ENCODE measurements at regions not wholly inside any gene's neighbourhood (a gene's known extent, or its start where the extent isn't known, plus 50 kb on each side); places are given as distances from the start of the nearest gene placed in this dataset.

DNA sequence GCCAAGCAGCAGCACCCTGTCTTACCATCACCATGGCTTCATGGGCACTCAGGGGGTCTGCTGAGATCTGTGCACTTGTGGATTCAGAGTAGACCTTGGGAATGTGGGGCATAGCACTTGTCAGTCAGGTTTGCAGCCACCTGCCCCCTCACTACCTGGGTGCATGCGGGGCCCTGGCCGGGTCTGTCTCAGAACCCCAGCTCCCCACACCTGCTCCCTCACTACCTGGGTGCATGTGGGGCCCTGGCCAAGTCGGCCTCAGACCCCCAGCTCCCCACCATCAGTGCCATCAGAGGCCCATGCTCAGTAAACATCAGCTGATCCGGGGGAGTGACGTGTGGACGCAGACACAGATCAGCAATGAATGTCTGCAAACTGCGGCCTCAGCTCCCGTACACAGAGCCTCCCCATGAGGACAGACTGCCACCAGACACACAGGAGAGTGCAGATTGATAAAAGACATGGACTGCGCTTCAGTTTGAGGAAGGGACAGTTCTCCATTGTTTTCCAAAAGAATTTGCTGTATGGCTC is 205.1 kb downstream of the GLI2 start:
- no peak for DNase-seq

DNA sequence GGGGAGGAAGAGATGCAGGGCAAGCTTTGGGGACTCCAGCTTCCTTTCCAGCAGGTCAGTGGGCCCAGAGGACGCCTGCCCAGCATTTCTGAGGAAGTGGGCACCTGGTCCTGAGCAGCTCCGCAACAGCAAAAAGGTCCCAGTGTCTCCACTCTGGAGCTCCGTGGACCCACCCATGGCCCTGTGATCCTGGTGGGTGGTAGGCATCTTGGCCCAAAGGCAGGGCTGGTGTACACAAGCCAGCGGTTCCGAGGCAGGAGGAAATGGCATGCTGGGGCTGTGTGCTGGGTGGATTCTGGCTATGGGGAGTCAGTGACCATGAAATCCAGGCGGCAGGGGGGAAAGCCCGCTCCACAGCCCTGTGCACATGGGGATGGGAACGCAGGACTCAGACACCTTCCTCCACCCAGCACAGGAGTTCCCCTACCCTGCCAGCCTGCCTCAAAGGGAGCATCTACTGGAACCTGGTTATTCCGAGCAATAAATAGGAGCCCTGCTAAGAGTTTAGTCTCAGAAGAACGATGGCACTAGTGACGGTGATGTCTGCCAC is 206.0 kb downstream of the GLI2 start:
- no peak for DNase-seq

DNA sequence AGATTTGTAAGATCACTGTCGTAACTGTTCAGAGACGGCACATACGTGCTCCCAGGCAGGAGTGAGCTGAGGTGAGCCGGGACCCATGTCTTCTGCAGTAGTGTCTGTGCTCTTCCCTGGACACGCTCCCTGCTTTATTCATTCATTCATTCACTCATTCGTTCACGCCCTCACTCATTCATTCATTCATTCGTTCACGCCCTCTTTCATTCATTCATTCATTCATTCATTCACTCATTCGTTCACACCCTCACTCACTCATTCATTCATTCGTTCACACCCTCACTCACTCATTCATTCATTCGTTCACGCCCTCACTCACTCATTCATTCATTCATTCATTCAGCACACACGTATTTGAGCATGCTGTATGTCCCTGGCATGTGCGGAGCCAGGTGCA is 207.0 kb downstream of the GLI2 start:
- no peak for DNase-seq

DNA sequence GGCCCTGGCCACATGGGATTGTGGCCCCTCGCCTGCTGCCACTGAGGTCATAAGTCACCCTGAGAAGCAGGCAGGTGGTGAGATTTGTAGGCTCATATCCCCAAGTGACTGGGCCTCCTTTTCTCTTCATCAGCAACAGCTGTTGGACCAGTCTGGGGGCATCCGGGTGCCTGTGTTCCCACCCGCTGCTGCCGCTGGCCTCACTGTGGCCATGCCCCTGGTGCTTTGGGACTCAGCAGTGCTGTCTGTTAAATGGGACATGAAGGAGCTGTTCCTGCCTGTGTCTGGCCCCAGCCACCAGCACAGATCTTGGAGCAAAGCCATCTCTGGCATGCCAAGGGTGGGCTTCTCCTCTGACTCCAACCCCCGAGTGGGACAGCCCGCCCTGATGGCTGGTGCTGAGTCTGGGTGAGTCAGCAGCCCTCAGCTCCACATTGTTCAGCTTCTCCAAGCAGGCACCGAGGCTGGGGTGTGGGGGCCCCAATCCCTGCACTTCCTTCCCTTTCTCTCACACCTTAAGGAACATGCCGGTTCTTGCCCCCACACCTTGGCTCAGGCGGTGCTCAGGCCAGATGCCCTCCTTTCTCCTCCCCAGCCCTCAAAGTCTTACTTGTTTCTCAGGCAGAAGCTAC is 207.9 kb downstream of the GLI2 start:
- DNase-seq = no peak

DNA sequence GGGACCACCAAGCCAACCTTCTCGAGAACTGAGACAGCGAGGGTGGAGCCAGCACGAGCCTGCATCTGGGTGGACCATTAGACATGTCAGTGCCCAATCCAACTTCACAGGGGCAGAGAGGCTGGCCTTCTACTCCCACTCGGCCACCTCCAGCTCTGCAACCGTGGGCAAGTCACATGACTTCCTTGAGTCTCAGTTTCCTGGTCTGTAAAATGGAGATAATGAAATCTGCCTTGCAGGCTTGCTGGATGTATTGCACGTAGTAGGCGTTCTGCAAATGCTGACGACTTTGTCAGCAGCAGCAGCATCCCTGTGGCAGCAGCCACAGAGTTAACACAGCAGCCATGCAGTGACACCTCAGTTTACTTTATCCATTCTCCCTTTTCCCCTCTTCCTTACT is 208.9 kb downstream of the GLI2 start:
- DNase-seq = no peak

DNA sequence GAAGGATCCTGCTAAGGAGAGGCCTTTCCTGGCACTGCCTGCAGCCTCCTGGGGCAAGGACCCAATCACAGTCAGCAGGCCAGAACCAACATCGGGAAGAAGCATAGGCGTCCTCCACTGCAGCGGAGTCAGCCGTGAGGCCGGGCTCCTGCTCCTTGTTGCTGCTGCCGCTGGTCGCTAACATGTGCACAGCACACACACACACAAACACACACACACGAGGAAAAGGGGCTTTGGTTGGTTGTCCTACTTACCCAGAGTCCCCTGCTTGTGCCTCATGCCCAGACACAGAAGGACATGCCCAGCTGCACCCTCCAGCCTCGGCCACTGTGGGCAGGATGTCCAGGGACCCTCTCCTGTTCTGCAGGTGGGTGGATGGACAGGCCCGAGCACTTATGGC is 209.4 kb downstream of the GLI2 start:
- DNase-seq = no peak

DNA sequence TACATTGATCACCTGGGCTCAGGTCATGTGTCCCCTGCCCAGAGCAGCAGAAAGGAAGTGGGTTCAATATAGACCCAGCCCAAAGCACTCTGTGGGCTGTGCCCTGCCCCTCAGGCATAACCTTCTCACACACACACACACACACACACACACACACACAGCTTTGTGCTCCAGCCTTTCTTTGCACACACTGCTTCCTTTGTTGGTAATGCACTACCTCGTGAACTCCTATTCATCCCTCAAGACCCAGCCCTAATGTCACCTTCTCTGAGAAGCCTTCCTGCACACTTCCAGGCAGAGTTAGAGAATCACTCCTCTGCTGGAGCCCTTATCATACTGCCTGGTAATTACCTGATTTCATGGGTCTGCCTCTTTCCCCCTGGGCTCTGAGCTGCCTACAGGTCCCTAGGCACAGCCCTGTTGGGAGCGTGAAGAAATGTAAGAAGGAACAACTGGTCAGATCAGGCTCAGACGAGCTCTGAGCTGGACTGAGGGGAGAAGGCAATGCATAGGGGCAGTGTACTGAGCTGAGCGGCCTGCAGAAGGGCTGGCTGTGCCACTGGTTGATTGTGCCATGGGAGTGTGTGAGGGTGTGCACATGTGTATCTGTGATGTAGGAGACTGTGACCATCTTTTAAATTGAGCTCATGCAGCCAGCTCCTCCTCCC is 210.3 kb downstream of the GLI2 start:
- DNase-seq = no peak

DNA sequence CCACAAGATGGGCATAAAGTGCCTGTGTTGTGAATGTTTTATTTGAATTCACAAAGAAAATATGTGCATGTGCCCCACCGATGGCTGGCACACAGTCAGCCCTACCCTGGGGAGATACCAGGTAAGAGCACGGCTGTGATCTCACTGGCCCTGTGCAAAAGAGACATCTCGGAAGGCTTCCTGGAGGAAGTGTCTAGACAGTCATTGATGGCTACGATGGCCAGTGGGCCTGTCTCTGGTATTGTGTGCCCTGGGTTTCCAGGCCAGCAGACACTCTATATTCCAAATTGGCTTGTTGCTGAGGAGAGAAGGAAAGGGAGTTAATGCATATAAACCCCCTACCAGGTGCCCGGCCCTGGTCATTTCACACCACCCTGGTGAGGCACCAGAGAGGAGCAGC is 211.7 kb downstream of the GLI2 start:
- no peak for DNase-seq

DNA sequence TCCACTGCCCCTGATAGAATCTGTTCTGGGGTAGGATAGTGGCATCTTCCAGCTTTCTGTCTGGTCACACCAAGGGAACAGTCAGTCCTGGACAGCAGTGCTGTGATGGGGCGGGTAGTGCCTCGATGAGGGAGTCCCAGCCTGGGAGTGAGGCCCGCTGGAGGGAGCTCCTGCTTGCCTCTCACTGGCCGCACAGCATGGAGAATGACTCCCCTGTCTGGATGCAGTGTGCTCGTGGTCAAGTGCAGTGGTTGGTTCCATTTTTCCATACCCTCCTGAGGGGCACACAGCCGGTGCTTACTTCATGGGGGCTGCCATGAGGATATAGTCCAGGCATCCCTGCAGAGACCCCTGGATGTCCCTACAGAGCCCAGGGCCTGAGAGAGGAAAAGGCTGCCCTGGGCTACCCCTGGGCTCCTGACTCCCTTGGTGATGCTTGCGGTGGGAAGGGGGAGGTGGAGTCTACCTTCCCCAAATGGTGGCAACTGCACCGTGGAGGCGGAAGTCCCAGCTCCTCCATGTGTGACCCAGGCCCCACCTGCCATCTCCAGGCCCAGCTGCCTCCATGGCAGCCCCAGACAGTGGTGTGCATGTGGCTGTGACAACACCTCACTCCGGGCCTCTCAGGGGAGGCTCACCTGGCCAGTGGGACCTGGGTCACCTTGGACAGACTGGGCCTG is 212.5 kb downstream of the GLI2 start:
- no peak for DNase-seq

DNA sequence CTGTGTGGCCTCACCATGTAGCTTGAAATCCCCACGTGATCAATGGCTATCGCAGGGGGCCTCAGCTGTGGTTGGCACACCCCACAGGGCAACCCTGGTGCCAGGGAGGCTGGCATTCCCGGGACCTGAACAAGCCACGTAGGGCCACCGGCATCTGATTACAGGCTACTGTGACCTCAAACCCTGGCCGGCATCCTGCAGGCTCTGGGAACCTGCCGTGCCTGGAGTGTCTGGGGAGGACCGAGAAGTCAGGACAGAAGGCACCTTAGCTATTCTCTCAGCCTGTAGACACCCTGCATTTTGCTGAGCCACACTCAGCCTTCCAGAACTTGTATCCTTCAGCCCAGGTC is 213.0 kb downstream of the GLI2 start:
- peak; percentile 20 for DNase-seq

DNA sequence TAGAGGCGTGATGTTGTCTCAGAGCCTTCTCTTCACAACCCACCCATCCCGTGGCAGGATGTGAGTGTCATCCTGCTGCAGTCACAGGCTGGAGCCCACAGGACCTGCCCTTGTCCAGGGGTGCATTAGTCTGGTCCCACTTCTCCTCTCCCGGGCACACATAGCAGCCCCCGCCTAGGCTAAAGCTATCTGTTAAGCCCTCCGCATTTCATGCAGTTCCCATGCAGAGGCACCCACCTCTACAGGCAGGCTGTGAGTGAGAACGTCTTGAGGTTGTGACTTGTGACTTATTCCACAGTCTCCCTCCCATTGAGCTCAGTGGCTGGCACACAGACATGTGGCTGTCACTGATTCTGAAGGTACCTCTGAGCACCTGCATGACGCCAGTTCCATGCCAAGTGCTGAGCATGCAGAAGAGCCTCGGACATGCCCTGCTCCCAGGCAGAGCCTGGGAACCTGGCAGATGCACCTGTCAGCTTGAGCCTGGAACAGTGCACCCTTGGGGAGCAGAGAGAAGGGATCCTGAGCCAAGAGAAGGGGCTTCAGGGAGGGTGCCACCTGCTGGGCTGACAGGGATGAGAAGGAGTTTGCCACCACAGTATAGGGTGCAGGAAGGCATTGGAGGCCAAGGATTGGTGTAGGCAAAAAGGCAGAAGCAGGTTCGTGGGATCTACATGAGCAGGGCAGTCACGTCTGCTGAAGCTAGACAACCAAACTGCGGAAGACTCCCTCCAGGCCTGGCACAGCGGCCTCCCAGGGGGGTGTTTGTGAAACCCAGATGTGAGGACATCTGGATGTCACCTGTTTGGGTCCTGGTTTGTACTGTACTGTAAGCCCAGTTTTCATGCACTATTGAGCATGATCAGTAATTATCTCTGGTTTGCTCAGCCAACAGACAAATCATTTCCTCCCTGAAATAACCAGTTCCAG is 213.6 kb downstream of the GLI2 start:
- peak; percentile 85 for DNase-seq

DNA sequence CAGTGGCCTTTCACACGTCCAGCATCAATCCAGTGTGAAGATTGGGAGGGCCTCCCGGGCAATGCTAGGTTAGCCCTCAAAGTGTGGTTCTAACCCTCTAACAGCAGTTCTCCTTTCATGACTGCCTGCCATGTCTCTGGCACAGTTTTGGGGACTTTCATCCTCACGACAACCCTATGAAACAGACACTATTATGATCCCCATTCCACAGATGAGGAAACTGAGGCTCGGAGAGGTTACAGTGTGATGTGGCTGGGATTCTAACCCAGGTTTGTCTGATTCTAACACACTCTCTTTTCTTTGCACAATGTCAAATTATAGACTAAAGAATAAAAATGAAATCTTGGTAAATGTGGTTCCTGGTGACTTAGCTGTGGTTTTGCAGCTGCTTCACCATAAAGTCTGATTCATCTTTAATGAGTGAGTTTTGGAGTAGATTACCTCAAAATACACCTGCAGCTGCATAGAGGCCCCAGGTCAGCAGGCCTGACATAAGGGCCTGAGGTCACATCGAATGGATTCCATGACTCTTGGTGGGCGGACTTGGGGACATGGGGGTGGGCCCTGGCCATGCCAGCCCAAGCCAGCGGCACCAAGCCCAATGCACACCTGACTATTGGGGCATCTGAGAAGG is 214.4 kb downstream of the GLI2 start:
- no peak for DNase-seq

DNA sequence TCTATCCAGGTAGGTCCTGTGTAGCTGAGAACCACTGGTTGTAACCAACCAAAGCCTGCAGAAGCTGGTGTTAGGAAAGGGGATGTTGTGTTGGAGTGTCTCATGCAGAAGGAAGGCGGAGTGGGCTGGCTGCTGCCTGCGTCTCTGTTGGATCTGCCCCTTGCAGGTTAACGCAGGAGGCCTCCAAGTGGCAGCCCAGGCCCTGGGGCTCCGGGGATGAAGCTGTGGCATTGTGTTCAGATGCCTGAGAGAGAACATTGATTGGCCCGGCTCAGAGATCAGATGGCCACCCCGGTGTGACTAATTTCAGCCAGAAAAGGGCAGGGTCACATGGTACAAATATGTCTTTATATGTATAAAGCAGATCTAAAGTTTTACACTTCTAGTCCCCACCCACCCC is 216.0 kb downstream of the GLI2 start:
- no peak for DNase-seq

DNA sequence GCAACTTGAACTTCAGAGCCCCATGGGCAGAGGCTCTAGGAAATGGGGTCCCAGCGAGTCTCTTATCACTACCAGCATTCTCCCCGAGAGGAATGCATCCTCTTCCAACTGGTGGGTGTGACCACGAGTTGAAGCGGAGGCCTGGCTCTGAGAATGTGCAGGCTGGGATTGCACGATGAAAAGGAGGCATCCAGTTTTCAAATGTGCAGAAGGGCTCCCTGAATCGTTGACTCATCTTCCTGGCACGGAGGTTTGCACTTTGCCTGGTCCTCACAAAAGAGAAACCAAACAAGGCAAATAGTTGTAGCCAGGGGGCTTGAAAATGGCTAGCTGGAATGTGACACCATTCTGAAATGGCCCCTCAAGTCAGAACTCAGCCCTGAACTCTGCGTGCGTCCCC is 216.7 kb downstream of the GLI2 start:
- no peak for DNase-seq

DNA sequence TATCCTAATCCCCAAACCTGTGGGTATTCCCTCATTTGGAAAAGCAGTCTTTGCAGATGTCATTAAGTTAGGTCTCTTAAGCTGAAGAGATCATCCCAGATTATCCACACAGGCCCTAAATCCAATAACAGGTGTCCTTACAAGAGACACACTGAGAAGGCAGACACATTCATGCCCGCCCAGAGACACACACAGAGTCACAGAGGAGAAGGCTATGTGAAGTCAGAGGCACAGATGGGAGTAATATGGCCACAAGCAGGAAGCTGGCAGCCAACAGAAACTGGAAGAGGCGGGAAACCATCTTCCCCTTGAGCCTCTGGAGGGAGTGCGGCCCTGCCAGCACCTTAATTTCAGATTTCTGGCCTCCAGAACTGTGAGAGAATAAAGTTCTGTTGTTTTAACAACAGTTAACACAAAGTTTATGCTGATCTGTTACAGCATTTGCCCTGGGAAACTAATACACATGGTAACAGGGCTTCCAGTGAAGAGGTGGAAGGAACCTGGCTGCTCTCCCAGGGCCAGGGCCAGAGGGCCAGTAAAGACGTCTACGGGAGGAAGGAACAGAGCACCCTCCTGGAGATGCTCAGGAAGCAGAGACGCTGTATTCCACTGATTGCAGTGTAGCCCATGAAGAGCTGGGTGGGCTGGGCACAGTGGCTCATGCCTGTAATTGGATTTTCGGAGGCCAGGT is 217.5 kb downstream of the GLI2 start:
- DNase-seq = no peak

DNA sequence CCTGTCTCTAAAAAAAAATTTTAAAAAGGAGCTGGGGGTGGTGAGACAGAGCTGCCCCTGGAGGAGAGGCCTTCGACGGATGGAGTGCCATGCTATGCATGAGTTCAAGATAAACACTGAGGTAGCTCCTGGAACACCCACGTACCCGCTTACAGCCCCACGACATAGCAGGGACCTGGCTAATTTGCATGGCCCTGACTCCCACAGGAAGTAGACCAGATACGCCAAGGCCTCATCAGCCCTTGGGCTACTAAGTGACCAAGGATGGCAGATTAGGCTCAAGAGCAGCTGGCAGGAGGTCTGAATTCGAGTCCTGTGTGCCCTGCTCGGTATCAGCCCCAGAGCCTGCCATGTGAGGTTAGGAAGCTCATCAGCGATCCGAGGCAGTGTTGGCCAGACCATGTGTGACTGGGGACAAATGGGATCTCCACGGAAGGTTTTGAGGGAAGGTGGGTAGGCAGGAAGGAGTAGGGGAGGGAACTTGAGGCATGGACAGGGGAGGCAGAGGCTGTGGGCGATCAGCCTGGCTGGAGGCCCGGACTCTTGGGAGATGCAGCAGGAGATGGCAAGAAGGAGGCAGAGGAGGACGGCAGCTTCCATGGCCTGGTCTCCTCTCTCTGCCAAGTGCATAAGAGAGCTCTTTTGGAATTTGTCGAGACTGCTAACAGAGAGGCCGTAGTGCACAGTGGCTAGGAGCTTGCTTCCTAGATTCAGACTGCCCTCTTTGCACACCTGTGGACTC is 218.3 kb downstream of the GLI2 start:
- DNase-seq = no peak

DNA sequence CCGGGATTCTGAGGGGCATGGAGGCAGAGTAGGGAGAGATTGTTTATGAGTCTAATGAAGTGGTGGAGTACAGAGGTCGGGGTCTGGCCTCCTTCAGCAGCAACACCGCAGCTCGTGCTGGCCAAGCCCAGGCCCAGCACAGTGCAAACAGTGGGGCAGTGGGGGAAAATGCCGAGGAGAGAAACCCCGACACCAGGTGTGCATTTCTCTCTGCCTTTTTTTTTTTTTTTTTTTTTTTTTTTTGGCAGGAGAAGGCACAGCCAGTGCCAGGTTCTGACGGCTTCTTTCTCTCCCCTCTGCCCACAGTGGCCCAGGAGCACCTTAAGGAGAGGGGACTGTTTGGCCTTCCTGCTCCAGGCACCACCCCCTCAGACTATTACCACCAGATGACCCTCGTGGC is 219.3 kb downstream of the GLI2 start:
- peak; percentile 46 for DNase-seq

DNA sequence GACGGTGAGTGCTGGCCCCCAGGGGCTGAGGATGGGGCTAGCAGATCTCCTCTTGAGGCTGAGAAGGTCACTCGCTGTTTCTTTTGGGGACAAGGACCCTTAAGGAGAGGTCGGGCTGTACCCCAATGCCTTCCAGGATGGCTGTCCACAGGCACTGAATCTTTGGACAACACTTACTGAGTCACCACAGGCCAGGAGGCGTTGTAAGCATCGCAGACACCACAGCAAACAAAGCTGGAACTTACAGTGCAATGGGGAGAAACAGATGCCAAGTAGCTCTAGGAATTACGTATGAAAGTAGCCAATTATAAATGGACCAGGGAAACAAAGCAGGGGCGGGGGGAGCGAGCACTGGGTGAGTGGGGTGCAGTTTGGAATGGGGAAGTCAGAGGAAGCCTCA is 219.8 kb downstream of the GLI2 start:
- DNase-seq = no peak

DNA sequence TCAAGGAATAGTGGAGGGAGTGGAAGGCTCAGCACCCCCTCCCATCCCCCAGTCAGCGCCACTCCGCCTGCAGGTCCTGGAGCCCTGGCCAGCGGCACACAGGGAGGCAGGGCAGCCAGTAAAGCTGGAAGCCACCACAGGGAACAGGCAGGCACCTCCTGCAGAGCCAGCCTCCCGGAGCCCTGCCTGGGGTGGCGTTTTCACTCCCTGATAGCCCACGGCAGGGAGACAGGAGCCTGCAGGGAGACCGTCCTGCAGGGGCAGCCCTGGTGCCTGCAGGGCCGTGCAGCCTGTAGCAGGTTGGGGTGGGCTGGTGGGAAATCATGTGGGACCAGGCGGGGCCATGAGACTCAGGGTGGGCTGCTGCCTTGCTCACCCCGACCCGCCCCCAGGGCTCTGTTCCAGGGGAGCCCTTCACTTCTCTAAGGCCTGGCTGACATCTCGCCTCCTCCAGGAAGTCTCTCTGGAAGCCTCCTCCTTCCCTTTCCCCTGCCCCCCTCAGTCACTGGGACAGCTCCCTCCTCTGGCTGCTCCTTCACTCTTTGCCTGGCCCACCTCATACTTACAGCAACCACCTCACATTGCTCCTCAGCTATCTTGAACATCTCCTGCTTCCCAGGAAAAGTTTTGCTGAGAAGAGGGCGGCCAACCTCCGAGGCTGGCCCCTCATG is 221.0 kb downstream of the GLI2 start:
- no peak for DNase-seq

DNA sequence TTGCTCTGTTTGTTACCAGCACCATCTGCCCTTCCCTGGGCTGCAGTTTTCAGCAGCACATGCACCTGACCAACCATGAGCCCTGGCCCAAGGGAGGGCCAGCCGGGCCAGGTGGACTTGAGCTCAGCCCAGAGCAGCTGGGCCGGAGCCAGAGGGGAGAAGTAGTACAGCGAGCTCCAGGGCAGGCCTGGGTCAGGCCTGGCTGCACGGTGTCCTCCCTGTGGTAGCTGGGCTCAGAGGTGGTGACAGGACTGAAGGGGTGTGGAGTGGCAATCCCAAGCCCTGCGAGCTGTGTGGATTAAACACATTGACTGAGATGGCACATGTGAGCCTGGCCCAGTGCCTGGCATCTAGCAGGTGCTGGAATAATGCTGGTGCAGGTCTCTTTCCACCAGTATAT is 222.2 kb downstream of the GLI2 start:
- no peak for DNase-seq

Measured in DMS79 treated with DMSO at 0.1 percent for 48 hours (cell line).